Caco-2 (cell line): ENCODE measurements at regions not wholly inside any gene's neighbourhood (a gene's known extent, or its start where the extent isn't known, plus 50 kb on each side); places are given as distances from the start of the nearest gene placed in this dataset.

ENCODE experiments used
- BruUV-seq: library from RNA; stranded (reverse); fragments of 400-500 nt; replicated peaks from 2 replicates; lab custom pipeline; 2021; lab: Mats Ljungman, UMichigan
- CTCF ChIA-PET: fragments of 300-600 bp; sonication (Branson Sonifier 250); formaldehyde crosslinking; loops from one replicate; lab custom pipeline; 2022; ENCODE audit warnings: antibody characterized with exemption; lab: Charles Lee
- POLR2A ChIA-PET: fragments of 300-600 bp; sonication (Branson Sonifier 250); formaldehyde crosslinking; loops from one replicate; lab custom pipeline; 2022; ENCODE audit warnings: antibody characterized with exemption; lab: Charles Lee
- DNase-seq, 2 experiments: peaks; one replicate each; pipeline versions ENCODE4 v3.0.0 to v3.0.0-alpha.2; 2020 to 2022
- H3K27me3 ChIP-seq: replicated peaks from 2 replicates; pipeline ENCODE4 v1.6.0; 2011; ENCODE audit warnings: low read length; ENCODE audit not compliant: control insufficient read depth, insufficient read depth
- H3K36me3 ChIP-seq: 2 replicates; pipeline ENCODE4 v1.5.1; 2011; ENCODE audit warnings: low read length; ENCODE audit not compliant: control insufficient read depth, insufficient read depth
- H3K4me1 ChIP-seq: fragments of 250-450 bp; sonication (Bioruptor Pico); 2 replicates; pipeline ENCODE4 v1.5.1; 2020; ENCODE audit warnings: mild to moderate bottlenecking
- H3K4me3 ChIP-seq: 2 replicates; pipeline ENCODE4 v1.5.1; 2011; ENCODE audit warnings: low read depth, mild to moderate bottlenecking, control low read depth, low read length
- H3K9me3 ChIP-seq: fragments of 250-450 bp; sonication (Bioruptor Pico); 2 replicates; pipeline ENCODE4 v1.5.1; 2020; ENCODE audit warnings: mild to moderate bottlenecking, moderate library complexity
- H3K27ac Mint-ChIP-seq: one replicate; pipeline ENCODE4 v1.8.0; 2022; ENCODE audit warnings: mixed read lengths; ENCODE audit not compliant: unreplicated experiment
- H3K27me3 Mint-ChIP-seq: one replicate; pipeline ENCODE4 v1.8.0; 2022; ENCODE audit warnings: mixed read lengths; ENCODE audit not compliant: insufficient read depth, unreplicated experiment
- H3K36me3 Mint-ChIP-seq: one replicate; pipeline ENCODE4 v1.8.0; 2022; ENCODE audit warnings: mild to moderate bottlenecking, mixed read lengths; ENCODE audit not compliant: insufficient read depth, unreplicated experiment
- H3K4me1 Mint-ChIP-seq: one replicate; pipeline ENCODE4 v1.8.0; 2022; ENCODE audit warnings: low read depth, mixed read lengths; ENCODE audit not compliant: unreplicated experiment
- H3K4me3 Mint-ChIP-seq: one replicate; pipeline ENCODE4 v1.8.0; 2022; ENCODE audit warnings: mild to moderate bottlenecking, moderate library complexity, mixed read lengths; ENCODE audit not compliant: unreplicated experiment
- H3K9me3 Mint-ChIP-seq: one replicate; pipeline ENCODE4 v1.8.0; 2022; ENCODE audit warnings: mixed read lengths; ENCODE audit not compliant: unreplicated experiment
- CTCF ChIP-seq, 2 experiments: fragments of 200-600 bp in 1 of 2; IDR thresholded peaks; 1 replicate in 1 of 2; 2 replicates in 1 of 2; pipeline versions ENCODE4 v1.5.1 to v1.8.0; 2011 to 2022; ENCODE audit warnings: antibody characterized with exemption in 1 of 2, control low read depth in 1 of 2, inconsistent platforms in 1 of 2, low read depth in 1 of 2, low read length in 1 of 2, mild to moderate bottlenecking in 1 of 2, moderate library complexity in 1 of 2; ENCODE audit not compliant: insufficient read depth in 1 of 2, severe bottlenecking in 1 of 2, unreplicated experiment in 1 of 2
- intact Hi-C: fragments of 100-400 bp; cut with micrococcal nuclease; formaldehyde crosslinking; loops from one replicate; pipeline ENCODE4 v1.10.0; 2022; ENCODE audit not compliant: unreplicated experiment

- no TSS peak for BruUV-seq
- H3K9me3 Mint-ChIP-seq, result no peaks in the 10 kb centered on the region
Measured at GRCh38 chr11:128232588-128232987, 354.8 kb downstream of the ETS1 start.

GRCh38 chr11:128231845-128232410 lies 355.4 kb downstream of the ETS1 start:
- H3K27me3 Mint-ChIP-seq, result no peaks in the 10 kb centered on the region
- no peaks in the 10 kb centered on the region for H3K9me3 Mint-ChIP-seq
- CTCF ChIA-PET, result no interaction called here
- Histone ChIP-seq H3K27me3 (no peaks in the 10 kb centered on the region), H3K9me3 (0 out of 2 replicates have a peak, but pooled peaks cover 3% of the 10 kb centered on the region), H3K4me1 (no peaks in the 10 kb centered on the region), H3K36me3 (no peaks in the 10 kb centered on the region), H3K4me3 (no peak overlapping the region)
- H3K4me1 Mint-ChIP-seq, result no peaks in the 10 kb centered on the region
- intact Hi-C loops, result no loop called here
- H3K4me3 Mint-ChIP-seq, result no peak overlapping the region
- H3K36me3 Mint-ChIP-seq, result no peaks in the 10 kb centered on the region
- no TSS peak for BruUV-seq
- no peak for TF ChIP-seq CTCF (IDR thresholded peaks at IDR 0.05; ENCODE audit: insufficient read depth in 1 of 2, low read depth in 1 of 2, low read length in 1 of 2, severe bottlenecking in 1 of 2, unreplicated experiment in 1 of 2)
- no peak overlapping the region for H3K27ac Mint-ChIP-seq
- POLR2A ChIA-PET, result no interaction called here
- no peak for DNase-seq

More at GRCh38 chr11:128232588-128232987, 354.8 kb downstream of the ETS1 start:
- ChIA-PET CTCF (no interaction called here), POLR2A (no interaction called here)
- H3K4me1 ChIP-seq, result no peaks in the 10 kb centered on the region
- no peak overlapping the region for H3K4me3 ChIP-seq
- Mint-ChIP-seq H3K4me3 (no peak overlapping the region), H3K36me3 (no peaks in the 10 kb centered on the region), H3K4me1 (no peaks in the 10 kb centered on the region), H3K27ac (no peak overlapping the region), H3K27me3 (no peaks in the 10 kb centered on the region)
- no peaks in the 10 kb centered on the region for H3K27me3 ChIP-seq
- H3K9me3 ChIP-seq, result 0 out of 2 replicates have a peak, but pooled peaks cover 3% of the 10 kb centered on the region
- no peaks in the 10 kb centered on the region for H3K36me3 ChIP-seq
- intact Hi-C loops, result no loop called here
- no peak for TF ChIP-seq CTCF (IDR thresholded peaks at IDR 0.05; ENCODE audit: insufficient read depth in 1 of 2, low read depth in 1 of 2, low read length in 1 of 2, severe bottlenecking in 1 of 2, unreplicated experiment in 1 of 2)
- DNase-seq, result no peak

GRCh38 chr11:128227466-128227865 lies 359.9 kb downstream of the ETS1 start:
- no peak for DNase-seq
- no peak for TF ChIP-seq CTCF (IDR thresholded peaks at IDR 0.05; ENCODE audit: insufficient read depth in 1 of 2, low read depth in 1 of 2, low read length in 1 of 2, severe bottlenecking in 1 of 2, unreplicated experiment in 1 of 2)
- CTCF ChIA-PET, result no interaction called here
- intact Hi-C loops, result no loop called here
- Mint-ChIP-seq H3K27me3 (no peaks in the 10 kb centered on the region), H3K9me3 (peaks cover 1% of the 10 kb centered on the region), H3K36me3 (no peaks in the 10 kb centered on the region), H3K4me3 (no peak overlapping the region), H3K27ac (no peak overlapping the region), H3K4me1 (no peaks in the 10 kb centered on the region)
- no peaks in the 10 kb centered on the region for H3K27me3 ChIP-seq
- no peak overlapping the region for H3K4me3 ChIP-seq
- H3K36me3 ChIP-seq, result no peaks in the 10 kb centered on the region
- POLR2A ChIA-PET, result no interaction called here
- no TSS peak for BruUV-seq
- peaks cover 4% of the 10 kb centered on the region; the same call in 1 of the 2 replicates for H3K4me1 ChIP-seq
- H3K9me3 ChIP-seq, result peaks cover 6% of the 10 kb centered on the region; the same call in 1 of the 2 replicates
